Prostate gland (tissue), 2 donors: ENCODE measurements at regions not wholly inside any gene's neighbourhood (a gene's known extent, or its start where the extent isn't known, plus 50 kb on each side); places are given as distances from the start of the nearest gene placed in this dataset.

Experiments used
- POLR2A ChIP-seq: fragments of 450-650 bp; IDR thresholded peaks from one replicate; pipeline ENCODE4 v1.6.1; 2016; ENCODE audit warnings: antibody characterized with exemption, mild to moderate bottlenecking
- POLR2AphosphoS5 ChIP-seq: sonication (generic); formaldehyde crosslinking; IDR thresholded peaks from one replicate; pipeline ENCODE4 v1.6.1; 2017; ENCODE audit warnings: antibody characterized with exemption
- TF ChIP-seq, protein P1 (sequence below), 4 experiments: fragments of 200-600 bp in 2 of 4; fragments of 450-650 bp in 2 of 4; sonication (generic) in 2 of 4; IDR thresholded peaks; 1 replicate in 3 of 4; 2 replicates in 1 of 4; pipeline ENCODE4 v1.5.1; 2016 to 2019; ENCODE audit warnings: antibody characterized with exemption in 4 of 4, mild to moderate bottlenecking in 2 of 4, moderate library complexity in 2 of 4

DNA sequence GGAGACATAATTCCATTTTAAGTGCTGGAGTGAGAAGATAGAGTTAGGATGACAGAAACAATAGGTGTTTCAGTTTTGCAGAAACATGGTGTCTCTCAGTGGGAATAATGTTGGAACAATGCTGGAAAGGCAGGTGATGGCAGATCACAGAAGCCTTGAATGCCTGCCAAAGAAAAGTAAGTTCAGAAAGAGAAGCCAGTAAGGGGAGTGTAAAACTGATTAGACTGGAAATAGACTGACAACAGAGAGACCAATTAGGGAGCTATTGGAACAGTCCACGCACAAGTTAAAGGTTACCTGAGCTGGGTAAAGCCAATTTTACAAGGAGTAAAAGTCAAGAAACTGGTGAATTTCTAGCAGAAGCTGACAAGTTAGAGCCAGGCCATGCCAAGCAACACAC lies 142.9 kb downstream of the TFAP2A start:
- TF ChIP-seq, protein P1, sequence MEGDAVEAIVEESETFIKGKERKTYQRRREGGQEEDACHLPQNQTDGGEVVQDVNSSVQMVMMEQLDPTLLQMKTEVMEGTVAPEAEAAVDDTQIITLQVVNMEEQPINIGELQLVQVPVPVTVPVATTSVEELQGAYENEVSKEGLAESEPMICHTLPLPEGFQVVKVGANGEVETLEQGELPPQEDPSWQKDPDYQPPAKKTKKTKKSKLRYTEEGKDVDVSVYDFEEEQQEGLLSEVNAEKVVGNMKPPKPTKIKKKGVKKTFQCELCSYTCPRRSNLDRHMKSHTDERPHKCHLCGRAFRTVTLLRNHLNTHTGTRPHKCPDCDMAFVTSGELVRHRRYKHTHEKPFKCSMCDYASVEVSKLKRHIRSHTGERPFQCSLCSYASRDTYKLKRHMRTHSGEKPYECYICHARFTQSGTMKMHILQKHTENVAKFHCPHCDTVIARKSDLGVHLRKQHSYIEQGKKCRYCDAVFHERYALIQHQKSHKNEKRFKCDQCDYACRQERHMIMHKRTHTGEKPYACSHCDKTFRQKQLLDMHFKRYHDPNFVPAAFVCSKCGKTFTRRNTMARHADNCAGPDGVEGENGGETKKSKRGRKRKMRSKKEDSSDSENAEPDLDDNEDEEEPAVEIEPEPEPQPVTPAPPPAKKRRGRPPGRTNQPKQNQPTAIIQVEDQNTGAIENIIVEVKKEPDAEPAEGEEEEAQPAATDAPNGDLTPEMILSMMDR (IDR thresholded peaks at IDR 0.05): no peak
- TF ChIP-seq POLR2A (no peak), POLR2AphosphoS5 (no peak)
